HCT116 (cell line): ENCODE measurements at regions not wholly inside any gene's neighbourhood (a gene's known extent, or its start where the extent isn't known, plus 50 kb on each side); places are given as distances from the start of the nearest gene placed in this dataset.

Experiments used
- ATAC-seq: fragments of 200-7000 bp; cut with Tn5 transposase; 2 replicates; pipeline ENCODE4 v1.9.1; 2020; ENCODE audit warnings: mild to moderate bottlenecking, moderate library complexity
- BruUV-seq: library from RNA; stranded (reverse); fragments of 400-500 nt; replicated peaks from 2 replicates; lab custom pipeline; 2021; lab: Mats Ljungman, UMichigan
- CTCF ChIA-PET: fragments of 300-600 bp; sonication (Branson Sonifier 250); formaldehyde crosslinking; loops from one replicate; lab custom pipeline; 2021; ENCODE audit warnings: antibody characterized with exemption; lab: Charles Lee
- POLR2A ChIA-PET: fragments of 300-600, 350-600 bp; sonication (Branson Sonifier 250); formaldehyde crosslinking; loops from one replicate; lab custom pipeline; 2021; ENCODE audit warnings: antibody characterized with exemption; lab: Charles Lee
- RAD21 ChIA-PET, 2 experiments: fragments of 300-600 bp; sonication (Branson Sonifier 250); formaldehyde crosslinking; loops; one replicate each; lab custom pipeline; 2023; ENCODE audit warnings: low total read pairs in 2 of 2; ENCODE audit not compliant: uncharacterized antibody in 2 of 2, unreplicated experiment in 2 of 2, low non-redundant PET in 1 of 2; lab: Charles Lee
- DNase-seq: peaks from one replicate; pipeline ENCODE4 v3.0.0-alpha.2; 2010; ENCODE audit warnings: low read depth, low spot score
- H2AFZ ChIP-seq: fragments of 200-600 bp; shearing (Covaris generic), sonication (generic); 2 replicates; pipeline ENCODE4 v1.6.1; 2017; ENCODE audit warnings: low read depth, mixed run types, mixed read lengths, antibody characterized with exemption, low read length; ENCODE audit not compliant: poor library complexity, severe bottlenecking
- H3K27ac ChIP-seq: 2 replicates; pipeline ENCODE4 v1.5.1; 2012; ENCODE audit warnings: low read depth, low read length
- H3K27me3 ChIP-seq: fragments of 200-600 bp; sonication (generic); 2 replicates; pipeline ENCODE4 v1.6.1; 2016; ENCODE audit warnings: mixed run types, low read length, mixed read lengths; ENCODE audit not compliant: insufficient read depth
- H3K36me3 ChIP-seq, 2 experiments: fragments of 200-500 bp in 1 of 2; fragments of 200-600 bp in 1 of 2; sonication (Bioruptor generic) in 1 of 2; sonication (generic) in 1 of 2; 2 replicates each; pipeline versions ENCODE4 v1.5.1 to v1.6.1; 2014 to 2016; ENCODE audit warnings: low read length in 2 of 2, inconsistent platforms in 1 of 2, mixed read lengths in 1 of 2, mixed run types in 1 of 2; ENCODE audit not compliant: insufficient read depth in 2 of 2, control insufficient read depth in 1 of 2
- H3K4me1 ChIP-seq, 2 experiments: fragments of 200-600 bp in 1 of 2; sonication (generic) in 1 of 2; 2 replicates each; pipeline versions ENCODE4 v1.5.1 to v1.6.1; 2012 to 2017; ENCODE audit warnings: low read length in 2 of 2, inconsistent platforms in 1 of 2, mild to moderate bottlenecking in 1 of 2, mixed read lengths in 1 of 2, mixed run types in 1 of 2, moderate library complexity in 1 of 2; ENCODE audit not compliant: insufficient read depth in 2 of 2, control insufficient read depth in 1 of 2
- H3K4me2 ChIP-seq: fragments of 200-600 bp; sonication (generic); 2 replicates; pipeline ENCODE4 v1.6.1; 2017; ENCODE audit warnings: mixed run types, low read length, mixed read lengths
- H3K4me3 ChIP-seq, 2 experiments: fragments of 200-600 bp in 1 of 2; sonication (generic) in 1 of 2; replicated peaks in 1 of 2; 2 replicates each; pipeline ENCODE4 v1.5.1; 2011 to 2016; ENCODE audit warnings: low read length in 2 of 2, control low read depth in 1 of 2, low read depth in 1 of 2, mild to moderate bottlenecking in 1 of 2, mixed read lengths in 1 of 2, mixed run types in 1 of 2
- H3K79me2 ChIP-seq: fragments of 200-600 bp; sonication (generic); 2 replicates; pipeline ENCODE4 v1.6.1; 2017; ENCODE audit warnings: mild to moderate bottlenecking, mixed run types, low read length, moderate library complexity, mixed read lengths; ENCODE audit not compliant: insufficient read depth
- H3K9ac ChIP-seq: fragments of 200-600 bp; sonication (generic); 2 replicates; pipeline ENCODE4 v1.6.1; 2016; ENCODE audit warnings: low read length, mixed read lengths
- H3K9me2 ChIP-seq: fragments of 200-600 bp; sonication (generic), shearing (Covaris generic); 2 replicates; pipeline ENCODE4 v1.6.1; 2017; ENCODE audit warnings: mixed run types, mild to moderate bottlenecking, moderate library complexity; ENCODE audit not compliant: insufficient read depth
- H3K9me3 ChIP-seq, 2 experiments: fragments of 200-500 bp in 1 of 2; fragments of 200-600 bp in 1 of 2; sonication (Bioruptor generic) in 1 of 2; sonication (generic) in 1 of 2; 2 replicates each; pipeline ENCODE4 v1.6.1; 2014 to 2017; ENCODE audit warnings: low read length in 2 of 2, mixed read lengths in 2 of 2, inconsistent platforms in 1 of 2, low read depth in 1 of 2, mild to moderate bottlenecking in 1 of 2, mixed run types in 1 of 2, moderate library complexity in 1 of 2; ENCODE audit not compliant: control insufficient read depth in 1 of 2, insufficient read depth in 1 of 2
- H4K20me1 ChIP-seq: fragments of 200-600 bp; sonication (generic), shearing (Covaris generic); 2 replicates; pipeline ENCODE4 v1.6.1; 2017; ENCODE audit warnings: mixed run types, mild to moderate bottlenecking, moderate library complexity; ENCODE audit not compliant: insufficient read depth
- CBX3 ChIP-seq: IDR thresholded peaks from 2 replicates; pipeline ENCODE4 v1.6.1; 2012; ENCODE audit warnings: low read depth
- EGR1 ChIP-seq: IDR thresholded peaks from 2 replicates; pipeline ENCODE4 v1.6.1; 2012; ENCODE audit warnings: low read depth
- EZH2 ChIP-seq: fragments of 200-600 bp; sonication (generic); IDR thresholded peaks from 2 replicates; pipeline ENCODE4 v1.6.1; 2017; ENCODE audit warnings: antibody characterized with exemption, mixed run types
- FOSL1 ChIP-seq: IDR thresholded peaks from 2 replicates; pipeline ENCODE4 v1.6.1; 2012; ENCODE audit warnings: low read depth
- POLR2A ChIP-seq: IDR thresholded peaks from 2 replicates; pipeline ENCODE4 v1.7.0; 2011; ENCODE audit warnings: borderline replicate concordance; ENCODE audit not compliant: insufficient read depth, insufficient read length; ENCODE audit errors: extremely low read depth
- POLR2AphosphoS5 ChIP-seq: IDR thresholded peaks from 2 replicates; pipeline ENCODE4 v1.6.1; 2011; ENCODE audit warnings: mild to moderate bottlenecking, low read depth, low read length, moderate library complexity
- SIN3A ChIP-seq: IDR thresholded peaks from 2 replicates; pipeline ENCODE4 v1.6.1; 2012; ENCODE audit warnings: low read depth
- SRF ChIP-seq: IDR thresholded peaks from 2 replicates; pipeline ENCODE4 v1.6.1; 2012; ENCODE audit warnings: low read depth
- YY1 ChIP-seq: IDR thresholded peaks from 2 replicates; pipeline ENCODE4 v1.6.1; 2011; ENCODE audit warnings: low read length, low read depth, moderate library complexity, mild to moderate bottlenecking; ENCODE audit not compliant: insufficient replicate concordance; ENCODE audit errors: extremely low read depth
- ZNF274 ChIP-seq: fragments of 200-500 bp; sonication (Bioruptor generic); IDR thresholded peaks from 2 replicates; pipeline ENCODE4 v1.6.1; 2014; ENCODE audit warnings: mild to moderate bottlenecking, low read depth, low read length, inconsistent platforms
- intact Hi-C: fragments of 100-400 bp; cut with micrococcal nuclease; formaldehyde crosslinking; loops from 2 replicates; pipeline ENCODE4 v1.10.0; 2022
- TF ChIP-seq, protein P1 (sequence below): IDR thresholded peaks from 2 replicates; pipeline ENCODE4 v1.6.1; 2012
- TF ChIP-seq, protein P2 (sequence below), 3 experiments: fragments of 200-600 bp in 1 of 3; sonication (generic) in 1 of 3; IDR thresholded peaks in 2 of 3; conservative IDR thresholded peaks in 1 of 3; 2 replicates each; pipeline ENCODE4 v1.5.1; 2012 to 2017; ENCODE audit warnings: low read depth in 2 of 3, low read length in 2 of 3, antibody characterized with exemption in 1 of 3, borderline replicate concordance in 1 of 3, control low read depth in 1 of 3, mild to moderate bottlenecking in 1 of 3, mixed read lengths in 1 of 3, mixed run types in 1 of 3, moderate library complexity in 1 of 3; ENCODE audit not compliant: insufficient read depth in 1 of 3
- TF ChIP-seq, protein P3 (sequence below): IDR thresholded peaks from 2 replicates; pipeline ENCODE4 v1.6.1; 2011; ENCODE audit warnings: mild to moderate bottlenecking, low read length, moderate library complexity; ENCODE audit not compliant: insufficient replicate concordance; ENCODE audit errors: extremely low read depth

DNA sequence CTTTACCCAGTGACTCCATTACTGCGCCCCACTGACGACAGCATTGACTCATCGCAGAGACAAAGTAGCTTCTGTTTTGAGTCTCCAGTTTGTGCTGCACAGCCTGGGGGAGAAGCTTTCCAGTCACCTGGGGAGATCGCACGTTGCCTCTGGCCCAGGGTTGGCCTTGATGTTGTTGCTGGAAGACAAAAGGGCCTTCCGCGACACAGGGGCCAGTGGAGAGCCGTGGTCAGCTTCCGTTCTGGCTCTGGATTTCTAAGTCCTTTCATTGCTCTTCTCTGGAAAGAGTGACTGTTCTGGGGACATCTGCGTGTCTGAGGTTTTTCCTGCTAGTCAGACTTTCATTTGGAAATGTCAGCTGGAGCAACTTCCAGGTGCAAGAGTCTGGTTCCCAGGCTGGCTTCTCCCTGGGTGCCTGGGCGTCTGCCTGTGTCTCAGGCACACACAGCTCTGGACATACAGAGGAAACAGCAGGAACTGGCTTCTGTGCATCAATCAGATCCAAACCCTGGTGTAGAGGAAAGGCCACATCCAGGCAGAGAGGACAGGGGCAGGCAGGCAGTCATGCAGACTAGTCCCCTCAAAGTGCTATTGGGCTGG, 257.0 kb downstream of the SIPA1L2 start:
- H3K36me3 ChIP-seq = no peaks in the 10 kb centered on the region
- BruUV-seq = no TSS peak
- DNase-seq (no peak), ATAC-seq (no peak)
- H3K27me3 ChIP-seq = no peaks in the 10 kb centered on the region
- H3K27ac ChIP-seq = no peak overlapping the region
- no peak overlapping the region for H3K9ac ChIP-seq
- no peak for TF ChIP-seq SRF
- TF ChIP-seq FOSL1 = no peak
- TF ChIP-seq EGR1 = no peak
- TF ChIP-seq, protein P1, sequence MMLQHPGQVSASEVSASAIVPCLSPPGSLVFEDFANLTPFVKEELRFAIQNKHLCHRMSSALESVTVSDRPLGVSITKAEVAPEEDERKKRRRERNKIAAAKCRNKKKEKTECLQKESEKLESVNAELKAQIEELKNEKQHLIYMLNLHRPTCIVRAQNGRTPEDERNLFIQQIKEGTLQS = no peak
- no peak for TF ChIP-seq SIN3A
- TF ChIP-seq ZNF274 = no peak
- no peak for TF ChIP-seq EZH2
- TF ChIP-seq CBX3 = no peak
- TF ChIP-seq, protein P2, sequence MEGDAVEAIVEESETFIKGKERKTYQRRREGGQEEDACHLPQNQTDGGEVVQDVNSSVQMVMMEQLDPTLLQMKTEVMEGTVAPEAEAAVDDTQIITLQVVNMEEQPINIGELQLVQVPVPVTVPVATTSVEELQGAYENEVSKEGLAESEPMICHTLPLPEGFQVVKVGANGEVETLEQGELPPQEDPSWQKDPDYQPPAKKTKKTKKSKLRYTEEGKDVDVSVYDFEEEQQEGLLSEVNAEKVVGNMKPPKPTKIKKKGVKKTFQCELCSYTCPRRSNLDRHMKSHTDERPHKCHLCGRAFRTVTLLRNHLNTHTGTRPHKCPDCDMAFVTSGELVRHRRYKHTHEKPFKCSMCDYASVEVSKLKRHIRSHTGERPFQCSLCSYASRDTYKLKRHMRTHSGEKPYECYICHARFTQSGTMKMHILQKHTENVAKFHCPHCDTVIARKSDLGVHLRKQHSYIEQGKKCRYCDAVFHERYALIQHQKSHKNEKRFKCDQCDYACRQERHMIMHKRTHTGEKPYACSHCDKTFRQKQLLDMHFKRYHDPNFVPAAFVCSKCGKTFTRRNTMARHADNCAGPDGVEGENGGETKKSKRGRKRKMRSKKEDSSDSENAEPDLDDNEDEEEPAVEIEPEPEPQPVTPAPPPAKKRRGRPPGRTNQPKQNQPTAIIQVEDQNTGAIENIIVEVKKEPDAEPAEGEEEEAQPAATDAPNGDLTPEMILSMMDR (IDR thresholded peaks at IDR 0.05 in 2 of 3, conservative IDR thresholded peaks at IDR 0.05 in 1 of 3; ENCODE audit: borderline replicate concordance in 1 of 3, insufficient read depth in 1 of 3, low read depth in 2 of 3, low read length in 2 of 3) = no peak
- no peak for TF ChIP-seq POLR2A
- no peak for TF ChIP-seq YY1
- no peak for TF ChIP-seq POLR2AphosphoS5
- TF ChIP-seq, protein P3, sequence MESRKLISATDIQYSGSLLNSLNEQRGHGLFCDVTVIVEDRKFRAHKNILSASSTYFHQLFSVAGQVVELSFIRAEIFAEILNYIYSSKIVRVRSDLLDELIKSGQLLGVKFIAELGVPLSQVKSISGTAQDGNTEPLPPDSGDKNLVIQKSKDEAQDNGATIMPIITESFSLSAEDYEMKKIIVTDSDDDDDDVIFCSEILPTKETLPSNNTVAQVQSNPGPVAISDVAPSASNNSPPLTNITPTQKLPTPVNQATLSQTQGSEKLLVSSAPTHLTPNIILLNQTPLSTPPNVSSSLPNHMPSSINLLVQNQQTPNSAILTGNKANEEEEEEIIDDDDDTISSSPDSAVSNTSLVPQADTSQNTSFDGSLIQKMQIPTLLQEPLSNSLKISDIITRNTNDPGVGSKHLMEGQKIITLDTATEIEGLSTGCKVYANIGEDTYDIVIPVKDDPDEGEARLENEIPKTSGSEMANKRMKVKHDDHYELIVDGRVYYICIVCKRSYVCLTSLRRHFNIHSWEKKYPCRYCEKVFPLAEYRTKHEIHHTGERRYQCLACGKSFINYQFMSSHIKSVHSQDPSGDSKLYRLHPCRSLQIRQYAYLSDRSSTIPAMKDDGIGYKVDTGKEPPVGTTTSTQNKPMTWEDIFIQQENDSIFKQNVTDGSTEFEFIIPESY = no peak
- H3K79me2 ChIP-seq = no peaks in the 10 kb centered on the region
- POLR2A ChIA-PET = no interaction called here
- no peak overlapping the region for H2AFZ ChIP-seq
- H4K20me1 ChIP-seq = no peaks in the 10 kb centered on the region
- no peak overlapping the region for H3K4me2 ChIP-seq
- H3K9me3 ChIP-seq = no peaks in the 10 kb centered on the region
- CTCF ChIA-PET = no interaction called here
- H3K9me2 ChIP-seq = no peaks in the 10 kb centered on the region
- H3K4me3 ChIP-seq = no peak overlapping the region
- intact Hi-C loops = no loop called here
- H3K4me1 ChIP-seq = peaks cover 3 to 16% of the 10 kb centered on the region in 2 experiments; a peak in 2 of 4 replicates
- RAD21 ChIA-PET = no interaction called here
